ENCODE measurements at regions not wholly inside any gene's neighbourhood (a gene's known extent, or its start where the extent isn't known, plus 50 kb on each side); places are given as distances from the start of the nearest gene placed in this dataset.

- Histone ChIP-seq H3K27ac (ENCODE audit: low read depth, low read length) (no peak overlapping the region), H3K9me3 (ENCODE audit: control insufficient read depth, insufficient read depth, low read length) (peaks cover 7% of the 10 kb centered on the region; the same call in 1 of the 2 replicates), H3K4me2 (ENCODE audit: low read length) (no peak overlapping the region), H3K36me3 (ENCODE audit: control insufficient read depth, low read length) (no peaks in the 10 kb centered on the region), H3K4me3 (ENCODE audit: low read length) (no peak overlapping the region), H3K79me2 (ENCODE audit: control insufficient read depth, low read length) (no peaks in the 10 kb centered on the region), H3K27me3 (ENCODE audit: control insufficient read depth, low read length) (no peaks in the 10 kb centered on the region), H3K4me1 (ENCODE audit: control insufficient read depth, low read length) (no peaks in the 10 kb centered on the region), H4K20me1 (ENCODE audit: control insufficient read depth, insufficient read depth, low read depth, low read length) (no peaks in the 10 kb centered on the region), H3K9me2 (replicated peaks; ENCODE audit: control insufficient read depth, low read length) (no peaks in the 10 kb centered on the region), H3F3A (ENCODE audit: control insufficient read depth, insufficient read depth) (no peaks in the 10 kb centered on the region)
- no peak for TF ChIP-seq EZH2phosphoT487 (IDR thresholded peaks at IDR 0.05; ENCODE audit: borderline replicate concordance, low read length)
- TF ChIP-seq CTCF (IDR thresholded peaks at IDR 0.05; ENCODE audit: low read depth, low read length, poor library complexity, severe bottlenecking): no peak
Observed at GRCh38 chr1:82795508-82796149, 994.9 kb downstream of the ADGRL2 start.

- Histone ChIP-seq H3K4me2 (ENCODE audit: low read length) (no peak overlapping the region), H3K36me3 (ENCODE audit: control insufficient read depth, low read length) (no peaks in the 10 kb centered on the region), H3K4me3 (ENCODE audit: low read length) (no peak overlapping the region), H3F3A (ENCODE audit: control insufficient read depth, insufficient read depth) (no peaks in the 10 kb centered on the region), H3K9me2 (replicated peaks; ENCODE audit: control insufficient read depth, low read length) (no peaks in the 10 kb centered on the region), H3K4me1 (ENCODE audit: control insufficient read depth, low read length) (no peaks in the 10 kb centered on the region), H3K79me2 (ENCODE audit: control insufficient read depth, low read length) (no peaks in the 10 kb centered on the region), H3K9me3 (ENCODE audit: control insufficient read depth, insufficient read depth, low read length) (peaks cover 12% of the 10 kb centered on the region; the same call in 1 of the 2 replicates), H4K20me1 (ENCODE audit: control insufficient read depth, insufficient read depth, low read depth, low read length) (no peaks in the 10 kb centered on the region), H3K27ac (ENCODE audit: low read depth, low read length) (no peak overlapping the region), H3K27me3 (ENCODE audit: control insufficient read depth, low read length) (no peaks in the 10 kb centered on the region)
- no peak for TF ChIP-seq EZH2phosphoT487 (IDR thresholded peaks at IDR 0.05; ENCODE audit: borderline replicate concordance, low read length)
- no peak for TF ChIP-seq CTCF (IDR thresholded peaks at IDR 0.05; ENCODE audit: low read depth, low read length, poor library complexity, severe bottlenecking)
Observed at GRCh38 chr1:82792151-82792550, 991.4 kb downstream of the ADGRL2 start.

- Histone ChIP-seq H4K20me1 (ENCODE audit: control insufficient read depth, insufficient read depth, low read depth, low read length) (no peaks in the 10 kb centered on the region), H3K4me3 (ENCODE audit: low read length) (no peak overlapping the region), H3K9me3 (ENCODE audit: control insufficient read depth, insufficient read depth, low read length) (peaks cover 10% of the 10 kb centered on the region; the same call in 1 of the 2 replicates), H3K4me1 (ENCODE audit: control insufficient read depth, low read length) (no peaks in the 10 kb centered on the region), H3K36me3 (ENCODE audit: control insufficient read depth, low read length) (no peaks in the 10 kb centered on the region), H3K27me3 (ENCODE audit: control insufficient read depth, low read length) (no peaks in the 10 kb centered on the region), H3K27ac (ENCODE audit: low read depth, low read length) (no peak overlapping the region), H3K9me2 (replicated peaks; ENCODE audit: control insufficient read depth, low read length) (no peaks in the 10 kb centered on the region), H3K4me2 (ENCODE audit: low read length) (no peak overlapping the region), H3K79me2 (ENCODE audit: control insufficient read depth, low read length) (no peaks in the 10 kb centered on the region), H3F3A (ENCODE audit: control insufficient read depth, insufficient read depth) (no peaks in the 10 kb centered on the region)
- TF ChIP-seq CTCF (IDR thresholded peaks at IDR 0.05; ENCODE audit: low read depth, low read length, poor library complexity, severe bottlenecking) (no peak), EZH2phosphoT487 (IDR thresholded peaks at IDR 0.05; ENCODE audit: borderline replicate concordance, low read length) (no peak)
Observed at GRCh38 chr1:82790556-82790955, 989.8 kb downstream of the ADGRL2 start.
